Left hindlimb (tissue), 1 donor: ENCODE measurements at regions not wholly inside any gene's neighbourhood (a gene's known extent, or its start where the extent isn't known, plus 50 kb on each side); places are given as distances from the start of the nearest gene placed in this dataset.

ENCODE experiments used
- DNase-seq: peaks from one replicate; pipeline ENCODE4 v3.0.0-alpha.2; 2018

DNA sequence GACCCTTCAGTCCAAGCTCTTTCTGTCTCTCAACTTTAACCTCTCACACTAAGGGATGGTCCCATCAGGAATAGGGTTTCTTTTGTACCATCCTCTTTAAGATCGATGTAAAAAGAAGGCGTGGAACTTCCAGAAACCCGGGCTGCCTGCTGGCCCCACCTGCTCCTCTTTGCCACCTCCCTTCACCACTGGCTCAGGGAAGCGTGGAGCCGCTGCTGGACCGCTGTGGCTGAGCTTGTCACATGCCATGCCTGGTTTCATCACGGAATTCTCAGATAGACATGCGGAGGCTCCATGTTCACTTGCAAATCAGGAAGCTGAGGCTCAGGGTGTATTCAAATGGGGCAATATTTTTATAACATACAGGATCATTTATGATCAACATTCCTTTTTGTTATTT, 399.7 kb downstream of the BRD1 start:
- no peak for DNase-seq

GRCh38 chr22:49427341-49427740, 400.3 kb downstream of the BRD1 start:
- no peak for DNase-seq

- no peak for DNase-seq
These were observed 400.9 kb downstream of the BRD1 start for GRCh38 chr22:49426618-49427266.

DNA sequence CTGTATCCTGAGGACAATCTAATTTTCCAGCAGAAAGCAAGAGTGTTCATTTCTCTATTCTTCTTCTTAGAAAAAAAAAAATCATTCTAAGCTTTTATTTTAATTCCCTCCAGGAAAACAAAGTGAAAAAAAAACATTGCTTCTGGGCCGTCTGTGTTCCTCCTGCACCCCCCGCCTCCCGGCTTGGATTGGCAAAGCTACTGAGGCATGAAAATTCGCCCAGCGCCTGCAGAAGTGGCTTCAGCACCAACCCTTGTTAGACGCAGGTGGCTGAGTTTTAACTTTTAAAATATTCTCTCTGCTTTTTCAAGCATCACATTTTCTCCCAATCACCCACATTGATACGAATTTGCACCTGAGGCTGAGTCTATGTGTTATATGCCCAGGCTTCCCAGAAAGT, 401.6 kb downstream of the BRD1 start:
- no peak for DNase-seq

GRCh38 chr22:49425356-49425755, 402.3 kb downstream of the BRD1 start:
- DNase-seq: no peak

DNA sequence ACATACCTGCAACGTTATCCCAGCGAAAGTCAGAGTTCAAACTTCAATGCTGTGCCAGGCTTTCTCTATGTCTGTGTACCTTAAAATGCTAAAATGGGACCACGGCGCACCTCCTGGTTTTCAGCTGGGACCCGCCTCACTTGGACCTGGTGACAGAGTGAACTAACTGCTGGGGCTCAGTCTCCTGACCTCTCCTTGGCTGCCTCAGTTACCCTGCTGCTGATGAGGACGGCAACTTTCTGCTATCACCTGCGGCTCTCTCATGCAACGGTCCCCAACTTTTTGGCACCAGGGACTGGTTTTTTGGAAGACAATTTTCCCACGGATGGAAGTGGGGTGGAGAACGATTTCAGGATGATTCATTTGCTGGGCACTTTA, 402.8 kb downstream of the BRD1 start:
- no peak for DNase-seq

GRCh38 chr22:49423125-49423650, 404.5 kb downstream of the BRD1 start:
- no peak for DNase-seq

- no peak for DNase-seq
These were observed 405.0 kb downstream of the BRD1 start for GRCh38 chr22:49422701-49423100.

DNA sequence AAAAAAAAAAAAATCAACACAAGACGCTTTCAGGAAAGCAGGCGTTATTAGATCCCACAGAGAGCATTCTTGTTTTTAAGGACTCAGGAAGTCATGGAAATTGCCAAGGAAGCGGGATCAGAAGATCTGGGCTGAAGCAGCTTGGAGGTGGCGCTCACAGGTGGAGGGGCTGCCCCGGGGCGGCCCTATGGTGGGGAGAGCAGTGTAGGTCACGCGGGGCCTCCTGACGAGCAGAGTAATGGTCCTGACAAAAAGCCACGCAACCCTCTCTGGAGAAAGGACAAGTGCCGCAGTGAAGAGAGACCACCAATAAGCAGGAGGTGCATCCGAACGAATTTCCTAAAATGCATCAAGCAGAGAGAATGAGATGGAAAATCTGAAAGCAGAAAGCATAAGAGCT, 407.0 kb downstream of the BRD1 start:
- DNase-seq: no peak

DNA sequence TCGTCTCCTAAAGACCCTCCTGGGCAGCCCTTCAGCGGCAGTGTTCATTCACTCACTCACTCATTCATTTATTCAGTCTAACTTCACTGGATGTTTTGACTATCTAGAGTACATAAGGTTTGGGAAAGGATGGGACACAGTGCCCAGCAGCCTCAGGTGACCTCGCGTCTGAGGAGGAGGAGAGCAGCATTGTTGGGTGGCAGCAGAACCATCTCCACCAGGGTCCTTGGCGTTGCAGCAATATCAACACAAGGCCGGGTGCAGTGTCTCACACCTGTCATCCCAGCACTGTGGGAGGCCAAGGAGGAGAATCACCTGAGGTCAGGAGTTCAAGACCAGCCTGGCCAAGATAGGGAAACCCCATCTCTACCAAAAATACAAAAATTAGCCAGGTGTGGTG, 408.0 kb downstream of the BRD1 start:
- no peak for DNase-seq

GRCh38 chr22:49418943-49419342, 408.7 kb downstream of the BRD1 start:
- no peak for DNase-seq

DNA sequence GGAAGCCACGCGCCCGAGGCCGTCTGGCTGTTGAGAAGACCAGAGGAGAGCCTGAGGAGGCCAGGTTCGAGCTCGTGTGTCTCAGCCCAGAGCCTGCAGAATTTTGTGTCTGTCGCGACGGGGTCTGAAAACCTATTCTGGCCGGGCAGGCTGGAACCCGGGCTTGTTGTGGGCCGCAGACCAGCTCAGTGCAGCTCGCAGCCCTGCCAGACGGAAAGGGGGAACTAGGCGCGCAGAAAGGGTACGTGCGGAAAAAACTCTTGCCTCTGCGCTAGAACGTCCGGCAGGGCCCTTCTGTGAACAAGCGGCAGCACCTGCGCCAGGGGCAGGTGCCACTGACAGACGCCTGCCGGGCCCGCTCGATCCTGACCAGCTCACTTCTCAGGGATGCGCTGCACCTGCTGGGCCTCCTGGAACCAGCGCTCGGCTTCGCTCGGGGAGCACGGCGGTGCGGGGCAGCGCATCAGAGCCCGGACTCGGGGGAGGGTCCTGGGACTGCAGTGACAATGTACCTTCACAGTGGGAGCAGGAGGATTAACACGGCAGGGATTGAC, 409.3 kb downstream of the BRD1 start:
- DNase-seq: no peak

DNA sequence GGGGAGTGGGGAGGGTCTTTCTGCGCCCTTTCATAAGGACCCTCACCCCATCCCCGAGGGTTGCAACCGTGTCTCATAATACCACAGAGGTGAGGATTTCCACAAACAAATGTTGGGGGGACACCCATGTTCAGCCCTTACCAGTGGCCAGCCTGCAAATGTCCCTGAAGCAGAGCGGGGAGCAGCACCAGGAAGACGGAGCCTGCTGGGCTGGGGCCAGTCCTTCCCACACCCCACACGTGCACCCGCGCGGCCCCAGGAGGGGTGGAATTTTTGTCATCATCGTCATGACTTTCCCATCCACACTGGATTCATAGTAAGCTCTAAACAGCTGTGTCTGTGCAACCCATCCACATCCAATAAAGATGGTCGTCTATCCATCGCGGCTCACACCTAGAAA, 409.8 kb downstream of the BRD1 start:
- no peak for DNase-seq

- DNase-seq: no peak
These were observed 410.3 kb downstream of the BRD1 start for GRCh38 chr22:49417326-49417725.

- DNase-seq: no peak
These were observed 412.3 kb downstream of the BRD1 start for GRCh38 chr22:49415151-49415951.

DNA sequence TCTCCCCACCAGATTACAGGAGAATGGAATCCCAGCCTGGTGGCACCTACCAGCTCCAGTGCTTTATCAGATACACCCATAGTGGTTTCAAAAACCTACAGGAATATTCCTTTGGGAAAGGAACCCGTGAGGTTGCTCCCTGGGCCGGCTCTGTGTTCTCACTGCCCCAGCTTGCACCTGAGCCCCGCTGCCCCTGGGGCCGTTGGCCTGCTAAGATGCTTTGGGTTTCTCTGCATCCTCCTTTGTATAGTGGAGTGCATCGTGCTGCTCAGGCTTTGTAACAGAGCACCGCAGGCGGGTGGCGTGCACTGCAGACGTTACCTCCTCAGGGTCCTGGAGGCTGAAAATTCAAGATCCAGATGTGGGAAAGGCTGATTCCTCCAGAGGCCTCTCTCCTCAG, 414.1 kb downstream of the BRD1 start:
- DNase-seq: no peak

DNA sequence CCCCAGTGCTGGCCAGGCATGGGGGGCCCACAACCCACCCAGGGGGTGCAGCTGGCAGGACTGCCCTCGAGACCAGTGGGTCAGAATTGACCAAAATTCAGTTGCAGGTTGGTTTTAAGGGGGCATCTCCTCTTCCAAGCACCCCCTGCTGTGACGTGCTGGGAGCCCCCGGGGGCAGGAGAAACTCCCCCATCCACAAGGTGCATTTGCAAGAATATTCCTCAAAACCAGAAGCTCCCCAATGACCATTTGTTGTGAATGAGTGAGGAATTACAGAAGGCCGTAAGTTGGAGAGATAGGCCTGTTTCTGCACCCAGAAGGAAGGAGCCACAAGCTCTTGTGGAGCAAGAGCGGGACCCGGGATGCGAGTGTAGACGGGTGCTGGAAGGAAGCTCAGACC, 414.5 kb downstream of the BRD1 start:
- no peak for DNase-seq

DNA sequence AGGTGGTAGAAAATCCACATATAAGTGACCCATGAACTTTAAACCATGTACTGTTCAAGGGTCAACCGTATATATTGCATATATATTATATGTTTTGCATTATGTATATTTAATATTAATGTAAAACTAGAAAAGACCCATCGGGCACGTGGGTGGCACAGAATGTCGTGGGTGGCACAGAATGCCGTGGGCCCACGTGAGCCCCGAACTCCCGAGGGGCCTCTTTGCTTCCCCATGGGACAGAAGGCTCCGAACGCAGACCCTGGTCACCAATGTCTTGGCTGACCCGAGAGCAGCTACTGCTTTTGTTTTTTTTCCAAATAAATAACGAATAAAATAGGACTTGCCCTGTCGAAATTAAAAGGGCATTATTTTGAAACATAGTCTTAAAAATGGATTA, 415.4 kb downstream of the BRD1 start:
- no peak for DNase-seq

DNA sequence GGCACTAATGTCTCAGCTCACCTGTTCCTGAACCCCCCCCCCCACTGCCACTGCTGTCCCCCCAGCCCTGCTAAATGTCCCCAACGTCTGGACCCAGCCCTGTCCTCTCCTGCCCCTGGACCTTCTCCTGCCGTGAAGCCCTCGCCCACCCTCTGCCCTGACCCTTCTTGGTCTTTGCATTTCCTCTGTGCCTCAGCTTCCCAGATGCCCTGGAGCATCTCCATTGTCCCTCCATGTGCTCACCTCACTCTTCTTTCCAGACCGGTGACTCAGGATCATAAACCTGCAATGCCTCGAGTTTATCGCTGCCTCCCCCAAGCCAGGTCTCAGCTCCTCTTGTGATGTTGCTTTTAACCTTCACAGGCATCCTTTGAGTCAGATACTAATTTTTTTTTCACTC, 416.4 kb downstream of the BRD1 start:
- DNase-seq: no peak

GRCh38 chr22:49408102-49408836, 419.4 kb downstream of the BRD1 start:
- DNase-seq: no peak

DNA sequence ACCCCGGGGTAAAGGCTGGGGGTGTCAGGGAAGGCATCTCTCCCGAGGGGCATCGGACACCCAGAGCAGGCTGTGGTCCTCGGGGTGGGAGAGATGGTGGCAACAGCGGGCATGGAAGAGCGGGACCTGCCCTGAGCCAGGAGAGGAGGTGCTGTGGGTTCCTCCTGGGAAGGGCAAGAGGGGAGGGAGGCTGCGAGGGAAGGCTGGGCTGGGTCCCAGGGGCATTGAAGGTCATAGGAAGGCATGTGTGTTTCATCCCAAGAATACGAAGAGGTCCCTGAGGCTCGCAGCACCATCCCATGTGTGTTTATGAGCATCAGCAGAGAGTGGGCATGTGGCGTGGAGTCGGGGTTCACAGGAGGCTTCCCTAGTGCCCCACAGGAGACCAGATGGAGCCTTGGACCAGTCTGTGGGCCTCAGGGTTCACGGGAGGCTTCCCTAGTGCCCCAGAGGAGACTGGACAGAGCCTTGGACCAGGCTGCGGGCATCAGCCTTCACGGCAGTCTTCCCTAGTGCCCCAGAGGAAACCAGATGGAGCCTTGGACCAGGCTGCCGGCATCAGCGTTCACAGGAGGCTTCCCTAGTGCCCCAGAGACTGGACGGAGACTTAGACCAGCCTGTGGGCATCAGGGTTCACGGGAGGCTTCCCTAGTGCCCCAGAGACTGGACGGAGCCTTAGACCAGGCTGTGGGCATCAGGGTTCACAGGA, 420.6 kb downstream of the BRD1 start:
- DNase-seq: no peak

GRCh38 chr22:49406047-49406650, 421.5 kb downstream of the BRD1 start:
- no peak for DNase-seq
